T-helper 1 cell treated with Interleukin-12 subunit alpha and Interleukin-12 subunit beta and Interleukin-4 antibody, amounts not matched to agents 30 μg/mL and 1 μg/mL, for 36 hours (primary cell): ENCODE measurements at regions not wholly inside any gene's neighbourhood (a gene's known extent, or its start where the extent isn't known, plus 50 kb on each side); places are given as distances from the start of the nearest gene placed in this dataset.

Experiments used
- H3K27ac Mint-ChIP-seq: one replicate; pipeline ENCODE4 v1.8.0; 2021; ENCODE audit warnings: mild to moderate bottlenecking, mixed read lengths
- H3K27me3 Mint-ChIP-seq: one replicate; pipeline ENCODE4 v1.8.0; 2021; ENCODE audit warnings: low read depth, mixed read lengths
- H3K36me3 Mint-ChIP-seq: one replicate; pipeline ENCODE4 v1.8.0; 2021; ENCODE audit warnings: low read depth, mixed read lengths
- H3K4me1 Mint-ChIP-seq: one replicate; pipeline ENCODE4 v1.8.0; 2021; ENCODE audit warnings: low read depth, mixed read lengths
- H3K4me3 Mint-ChIP-seq: one replicate; pipeline ENCODE4 v1.8.0; 2021; ENCODE audit warnings: mild to moderate bottlenecking, moderate library complexity, mixed read lengths
- H3K9me3 Mint-ChIP-seq: one replicate; pipeline ENCODE4 v1.8.0; 2021; ENCODE audit warnings: mixed read lengths

GRCh38 chr7:22625251-22625650, 101.7 kb upstream of the IL6 start:
- Mint-ChIP-seq H3K4me1 (peaks cover 3% of the 10 kb centered on the region), H3K36me3 (peaks cover 1% of the 10 kb centered on the region), H3K27me3 (peaks cover 50% of the 10 kb centered on the region), H3K27ac (no peak overlapping the region), H3K4me3 (no peak overlapping the region), H3K9me3 (peaks cover 2% of the 10 kb centered on the region)

GRCh38 chr7:22624781-22625180, 102.2 kb upstream of the IL6 start:
- no peak overlapping the region for H3K4me3 Mint-ChIP-seq
- H3K4me1 Mint-ChIP-seq = peaks cover 3% of the 10 kb centered on the region
- H3K9me3 Mint-ChIP-seq = peaks cover 3% of the 10 kb centered on the region
- no peak overlapping the region for H3K27ac Mint-ChIP-seq
- H3K27me3 Mint-ChIP-seq = peaks cover 48% of the 10 kb centered on the region
- H3K36me3 Mint-ChIP-seq = peaks cover 1% of the 10 kb centered on the region

- Mint-ChIP-seq H3K4me1 (peaks cover 3% of the 10 kb centered on the region), H3K4me3 (no peak overlapping the region), H3K9me3 (peaks cover 19% of the 10 kb centered on the region), H3K27me3 (peaks cover 29% of the 10 kb centered on the region), H3K36me3 (no peaks in the 10 kb centered on the region), H3K27ac (no peak overlapping the region)
Measured at GRCh38 chr7:22622116-22622785, 104.7 kb upstream of the IL6 start.

GRCh38 chr7:22618528-22618927, 108.5 kb upstream of the IL6 start:
- Mint-ChIP-seq H3K4me3 (no peak overlapping the region), H3K27ac (no peak overlapping the region), H3K4me1 (peaks cover 3% of the 10 kb centered on the region), H3K9me3 (peaks cover 31% of the 10 kb centered on the region), H3K27me3 (peaks cover 18% of the 10 kb centered on the region), H3K36me3 (no peaks in the 10 kb centered on the region)

GRCh38 chr7:22617166-22617565, 109.8 kb upstream of the IL6 start:
- H3K36me3 Mint-ChIP-seq = no peaks in the 10 kb centered on the region
- no peak overlapping the region for H3K27ac Mint-ChIP-seq
- H3K27me3 Mint-ChIP-seq = peaks cover 25% of the 10 kb centered on the region
- H3K4me1 Mint-ChIP-seq = no peaks in the 10 kb centered on the region
- peaks cover 31% of the 10 kb centered on the region for H3K9me3 Mint-ChIP-seq
- H3K4me3 Mint-ChIP-seq = no peak overlapping the region

GRCh38 chr7:22613496-22613895, 113.5 kb upstream of the IL6 start:
- no peaks in the 10 kb centered on the region for H3K4me1 Mint-ChIP-seq
- H3K27me3 Mint-ChIP-seq = peaks cover 25% of the 10 kb centered on the region
- H3K4me3 Mint-ChIP-seq = no peak overlapping the region
- H3K9me3 Mint-ChIP-seq = peaks cover 24% of the 10 kb centered on the region
- no peaks in the 10 kb centered on the region for H3K36me3 Mint-ChIP-seq
- H3K27ac Mint-ChIP-seq = no peak overlapping the region

- H3K36me3 Mint-ChIP-seq = no peaks in the 10 kb centered on the region
- H3K9me3 Mint-ChIP-seq = peaks cover 17% of the 10 kb centered on the region
- no peaks in the 10 kb centered on the region for H3K4me1 Mint-ChIP-seq
- H3K27ac Mint-ChIP-seq = no peak overlapping the region
- H3K4me3 Mint-ChIP-seq = no peak overlapping the region
- peaks cover 25% of the 10 kb centered on the region for H3K27me3 Mint-ChIP-seq
Measured at GRCh38 chr7:22612776-22613175, 112.8 kb upstream of the STEAP1B start.

GRCh38 chr7:22611758-22612079, 111.7 kb upstream of the STEAP1B start:
- H3K4me3 Mint-ChIP-seq = no peak overlapping the region
- no peak overlapping the region for H3K27ac Mint-ChIP-seq
- H3K27me3 Mint-ChIP-seq = peaks cover 25% of the 10 kb centered on the region
- H3K9me3 Mint-ChIP-seq = peaks cover 7% of the 10 kb centered on the region
- no peaks in the 10 kb centered on the region for H3K4me1 Mint-ChIP-seq
- no peaks in the 10 kb centered on the region for H3K36me3 Mint-ChIP-seq

GRCh38 chr7:22610951-22611757, 111.2 kb upstream of the STEAP1B start:
- H3K27me3 Mint-ChIP-seq = peaks cover 25% of the 10 kb centered on the region
- no peaks in the 10 kb centered on the region for H3K36me3 Mint-ChIP-seq
- no peaks in the 10 kb centered on the region for H3K4me1 Mint-ChIP-seq
- no peak overlapping the region for H3K4me3 Mint-ChIP-seq
- H3K9me3 Mint-ChIP-seq = peaks cover 4% of the 10 kb centered on the region
- no peak overlapping the region for H3K27ac Mint-ChIP-seq

- Mint-ChIP-seq H3K27me3 (peaks cover 21% of the 10 kb centered on the region), H3K9me3 (peaks cover under 1% of the 10 kb centered on the region), H3K4me1 (no peaks in the 10 kb centered on the region), H3K4me3 (no peak overlapping the region), H3K27ac (no peak overlapping the region), H3K36me3 (no peaks in the 10 kb centered on the region)
Measured at GRCh38 chr7:22610263-22610662, 110.3 kb upstream of the STEAP1B start.

GRCh38 chr7:22607180-22607579, 107.2 kb upstream of the STEAP1B start:
- peaks cover 23% of the 10 kb centered on the region for H3K27me3 Mint-ChIP-seq

GRCh38 chr7:22604246-22604645, 104.3 kb upstream of the STEAP1B start:
- Mint-ChIP-seq H3K4me3 (no peak overlapping the region), H3K27ac (no peak overlapping the region), H3K36me3 (no peaks in the 10 kb centered on the region), H3K27me3 (peaks cover 39% of the 10 kb centered on the region), H3K4me1 (no peaks in the 10 kb centered on the region), H3K9me3 (no peaks in the 10 kb centered on the region)

More at GRCh38 chr7:22607180-22607579, 107.2 kb upstream of the STEAP1B start:
- Mint-ChIP-seq H3K4me3 (no peak overlapping the region), H3K36me3 (no peaks in the 10 kb centered on the region), H3K27ac (no peak overlapping the region), H3K9me3 (no peaks in the 10 kb centered on the region), H3K4me1 (no peaks in the 10 kb centered on the region)

- no peaks in the 10 kb centered on the region for H3K9me3 Mint-ChIP-seq
- H3K27ac Mint-ChIP-seq = no peak overlapping the region
- no peak overlapping the region for H3K4me3 Mint-ChIP-seq
- H3K36me3 Mint-ChIP-seq = no peaks in the 10 kb centered on the region
- peaks cover 51% of the 10 kb centered on the region for H3K27me3 Mint-ChIP-seq
- no peaks in the 10 kb centered on the region for H3K4me1 Mint-ChIP-seq
Measured at GRCh38 chr7:22601812-22602565, 102.0 kb upstream of the STEAP1B start.

- peaks cover 51% of the 10 kb centered on the region for H3K27me3 Mint-ChIP-seq
- no peaks in the 10 kb centered on the region for H3K9me3 Mint-ChIP-seq
- H3K36me3 Mint-ChIP-seq = no peaks in the 10 kb centered on the region
- no peak overlapping the region for H3K27ac Mint-ChIP-seq
- no peaks in the 10 kb centered on the region for H3K4me1 Mint-ChIP-seq
- H3K4me3 Mint-ChIP-seq = no peak overlapping the region
Measured at GRCh38 chr7:22601408-22601807, 101.4 kb upstream of the STEAP1B start.

GRCh38 chr7:22601003-22601402, 101.0 kb upstream of the STEAP1B start:
- Mint-ChIP-seq H3K36me3 (no peaks in the 10 kb centered on the region), H3K9me3 (no peaks in the 10 kb centered on the region), H3K4me1 (no peaks in the 10 kb centered on the region), H3K4me3 (no peak overlapping the region), H3K27ac (no peak overlapping the region), H3K27me3 (peaks cover 51% of the 10 kb centered on the region)
